DMS 273 (cell line): ENCODE measurements at regions not wholly inside any gene's neighbourhood (a gene's known extent, or its start where the extent isn't known, plus 50 kb on each side); places are given as distances from the start of the nearest gene placed in this dataset.

Experiments used
- DNase-seq: peaks from one replicate; lab custom pipeline; 2025; ENCODE audit not compliant: unreplicated experiment; lab: John Stamatoyannopoulos, UW

DNA sequence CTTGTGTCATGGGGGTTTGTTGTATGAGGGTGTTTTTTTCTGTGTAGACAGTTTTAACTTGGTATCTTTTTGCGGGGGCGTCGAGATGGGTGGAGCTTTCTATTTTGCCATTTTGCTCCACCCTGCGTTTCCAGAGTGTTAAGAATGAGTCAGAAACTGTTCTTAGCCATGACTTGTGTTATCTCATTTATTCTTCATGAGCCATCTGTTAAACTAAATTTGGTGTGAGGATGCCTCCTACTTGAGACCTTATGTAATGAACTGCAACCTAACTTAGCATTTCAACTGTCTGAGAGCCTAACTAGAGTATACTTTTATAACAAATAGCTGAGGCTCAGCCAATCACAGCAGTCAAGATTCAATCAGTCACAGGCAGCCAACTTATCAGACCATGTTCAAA is 1873.5 kb downstream of the NCAM2 start:
- DNase-seq, result peak; percentile 6

DNA sequence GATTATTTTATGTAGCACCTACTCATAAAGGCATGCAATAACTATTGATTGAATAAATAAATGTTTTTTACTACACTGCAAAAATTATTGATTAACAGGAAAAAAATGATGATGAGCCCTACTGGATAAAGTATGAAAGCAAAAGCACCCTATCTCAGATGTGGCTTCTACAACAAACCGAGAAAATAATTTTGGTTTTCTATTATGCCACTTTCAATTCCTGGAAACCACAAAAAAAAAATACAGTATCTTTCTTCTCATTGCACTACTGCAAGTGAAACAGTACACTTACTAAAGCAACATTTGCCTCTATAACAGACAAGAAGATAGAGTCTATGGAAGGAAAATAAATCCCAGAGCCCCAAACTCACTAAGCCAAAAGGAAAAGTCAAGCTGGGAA is 1882.4 kb downstream of the NCAM2 start:
- DNase-seq, result no peak

DNA sequence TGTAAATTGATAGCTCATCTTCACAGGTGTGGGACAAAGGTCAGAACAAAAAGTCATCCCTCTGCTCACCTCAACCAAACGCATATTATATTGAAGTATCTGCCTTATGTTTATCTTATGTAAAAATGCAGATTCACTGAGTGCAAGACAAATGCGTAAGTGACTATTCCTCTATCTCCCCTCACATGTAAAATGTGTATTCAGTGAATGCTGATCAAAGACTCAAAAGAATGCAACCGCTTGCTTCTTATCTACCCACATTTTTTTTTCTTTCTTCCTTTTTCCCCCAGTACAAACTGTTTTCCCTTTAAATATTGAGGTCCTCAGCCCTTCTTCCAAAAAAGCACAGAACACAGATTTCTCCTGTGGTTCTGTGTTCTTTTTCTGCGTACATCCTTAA is 1882.9 kb downstream of the NCAM2 start:
- no peak for DNase-seq

DNA sequence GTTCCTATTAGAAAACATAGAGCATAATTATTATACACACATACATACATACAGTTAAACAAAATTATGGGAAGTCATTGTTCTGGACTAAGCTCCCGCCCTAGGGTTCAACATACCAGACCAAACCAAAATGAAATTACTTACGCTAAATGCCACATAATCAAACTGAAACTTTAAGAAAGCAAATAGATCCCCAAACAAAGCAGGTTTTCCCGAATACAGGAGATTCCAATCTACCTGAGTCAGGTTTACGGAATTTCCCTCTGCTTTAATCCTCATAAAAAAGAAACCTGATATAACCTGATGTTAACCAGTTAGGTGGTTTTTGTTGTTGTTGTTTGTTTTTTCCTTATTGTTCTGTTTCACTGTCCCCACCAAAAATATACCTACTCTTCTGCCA is 1886.9 kb downstream of the NCAM2 start:
- DNase-seq, result no peak

DNA sequence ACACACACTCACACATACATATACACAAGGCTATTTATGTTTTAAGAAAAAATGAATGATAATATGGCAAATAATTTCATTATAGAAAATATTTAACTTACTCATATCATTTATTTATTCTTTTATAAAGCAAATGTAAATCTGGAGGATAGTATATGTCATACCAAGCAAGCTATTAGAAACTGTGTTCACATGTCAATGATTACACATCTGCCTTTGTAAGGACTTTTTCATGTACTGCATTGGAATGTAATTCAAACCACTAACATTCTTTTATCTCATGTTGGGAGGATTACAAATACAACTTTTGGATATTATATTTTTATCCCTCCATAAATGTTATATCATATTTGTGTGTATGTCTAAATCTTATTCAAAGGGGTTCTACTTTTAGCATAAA is 1887.4 kb downstream of the NCAM2 start:
- DNase-seq, result no peak

DNA sequence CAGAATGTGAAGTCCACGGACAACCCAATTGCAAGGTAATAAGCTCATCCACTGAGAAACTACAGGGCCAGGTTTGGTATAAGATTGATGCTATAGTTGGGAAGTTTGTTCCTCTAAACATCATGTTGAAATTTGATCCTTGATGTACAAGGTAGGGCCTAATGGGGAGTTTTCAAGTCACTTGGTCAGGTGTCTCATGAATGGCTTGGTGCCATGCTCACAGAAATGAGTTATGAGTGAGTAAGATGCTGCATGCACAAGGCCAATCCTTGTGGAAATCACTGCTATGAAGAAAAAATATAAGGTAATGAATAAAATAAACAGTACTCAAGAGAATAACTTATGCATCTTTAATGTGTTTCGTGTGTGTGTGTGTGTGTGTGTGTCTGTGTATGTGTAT is 1891.2 kb downstream of the NCAM2 start:
- no peak for DNase-seq

DNA sequence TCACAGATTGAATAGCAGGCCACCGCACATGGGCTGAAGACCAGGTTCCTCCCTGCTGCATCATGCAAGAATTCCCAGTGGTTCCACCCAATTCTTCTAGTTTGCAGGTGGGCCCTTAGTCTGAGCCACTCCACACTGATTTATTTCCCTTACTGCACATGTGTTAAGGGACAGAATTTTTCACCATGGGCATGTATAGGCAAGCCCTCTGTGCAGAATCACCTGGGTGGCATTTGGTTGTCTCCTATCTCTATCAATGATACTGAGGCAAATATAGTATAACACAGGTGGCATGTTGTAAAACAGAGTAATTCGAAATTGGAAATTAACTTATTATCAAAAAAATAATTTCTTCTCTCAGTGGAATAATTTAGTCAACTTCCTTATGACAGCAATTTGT is 1892.4 kb downstream of the NCAM2 start:
- no peak for DNase-seq

DNA sequence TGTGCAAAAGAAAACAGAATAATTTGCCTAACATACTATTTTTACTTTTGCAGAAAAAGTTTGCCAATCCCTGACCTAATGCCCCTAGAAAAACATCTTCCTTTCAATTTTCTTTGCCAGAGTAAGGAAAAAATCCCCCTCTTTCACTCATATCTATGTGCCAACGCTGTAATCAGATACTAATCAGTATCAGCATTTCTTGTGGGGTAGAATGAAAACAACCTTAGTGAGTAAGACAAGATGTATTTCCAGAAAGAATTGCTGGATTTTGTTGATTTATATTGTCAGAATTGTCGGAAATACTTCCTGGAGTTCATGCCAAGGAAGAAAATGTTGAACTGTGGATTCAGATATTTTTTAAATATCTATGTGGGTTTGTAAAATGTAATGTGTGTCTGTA is 1893.8 kb downstream of the NCAM2 start:
- DNase-seq, result no peak

DNA sequence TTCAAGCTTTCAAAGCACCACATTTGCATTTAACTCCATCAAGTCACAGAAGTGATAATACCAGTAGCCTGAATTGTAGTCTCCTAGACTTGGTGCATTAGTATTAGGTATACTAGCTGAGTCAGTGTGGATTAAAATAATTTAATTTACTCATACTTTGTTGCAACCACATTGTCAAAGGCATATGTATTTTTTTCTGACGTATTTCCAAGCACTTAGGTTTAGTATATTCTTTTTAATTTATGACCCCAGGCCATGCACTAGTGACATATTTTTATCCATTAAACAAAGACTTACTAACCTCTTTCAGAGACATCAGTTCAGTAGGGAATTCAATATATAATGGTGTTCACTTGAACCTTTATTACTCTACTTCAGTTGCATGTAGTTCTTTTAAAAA is 1894.5 kb downstream of the NCAM2 start:
- no peak for DNase-seq

DNA sequence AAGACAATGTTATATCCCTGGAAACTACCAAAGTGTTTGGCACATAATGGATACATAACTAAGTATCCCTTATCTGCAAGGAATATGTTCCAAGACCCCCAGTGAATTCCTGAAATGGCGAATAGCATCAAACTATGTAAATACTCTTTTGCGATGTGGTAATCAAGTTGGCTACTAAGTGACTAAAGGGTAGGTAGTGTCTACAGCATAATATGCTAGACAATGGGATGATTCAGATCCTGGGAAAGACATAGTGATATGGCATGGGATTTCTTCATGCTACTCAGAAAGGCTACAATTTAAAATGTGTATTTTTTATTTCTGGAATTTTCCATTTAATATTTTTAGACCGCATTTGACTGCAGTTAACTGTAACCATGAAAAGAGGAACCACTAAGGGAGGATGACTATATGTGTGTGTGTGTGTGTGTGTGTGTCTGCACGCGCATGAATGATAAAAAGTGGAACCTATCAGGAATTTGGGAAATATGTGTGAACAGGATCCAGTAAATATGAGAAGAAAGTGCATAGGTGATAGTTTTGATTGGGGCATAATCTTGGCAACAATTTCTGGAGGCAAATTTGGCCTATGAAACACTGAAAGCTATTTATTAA is 1899.9 kb downstream of the NCAM2 start:
- no peak for DNase-seq

DNA sequence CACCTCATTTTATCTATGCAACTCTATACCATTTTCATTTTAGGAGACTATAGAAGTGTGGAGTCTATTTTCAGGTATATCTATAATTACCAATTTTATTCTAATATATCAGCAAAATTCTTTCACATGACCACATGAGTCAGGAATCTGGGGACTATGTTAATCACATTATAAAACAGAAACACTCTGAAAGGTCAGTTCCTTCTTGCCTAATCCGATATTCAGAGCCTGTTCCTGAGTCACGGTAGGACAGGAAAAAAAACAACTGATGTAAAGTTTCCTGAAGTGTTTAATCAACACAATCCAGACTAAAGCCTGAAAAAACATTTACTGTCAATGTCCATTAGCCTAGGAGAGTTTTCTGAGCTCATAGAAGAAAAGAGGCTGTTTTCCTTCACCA is 1902.3 kb downstream of the NCAM2 start:
- DNase-seq, result no peak

DNA sequence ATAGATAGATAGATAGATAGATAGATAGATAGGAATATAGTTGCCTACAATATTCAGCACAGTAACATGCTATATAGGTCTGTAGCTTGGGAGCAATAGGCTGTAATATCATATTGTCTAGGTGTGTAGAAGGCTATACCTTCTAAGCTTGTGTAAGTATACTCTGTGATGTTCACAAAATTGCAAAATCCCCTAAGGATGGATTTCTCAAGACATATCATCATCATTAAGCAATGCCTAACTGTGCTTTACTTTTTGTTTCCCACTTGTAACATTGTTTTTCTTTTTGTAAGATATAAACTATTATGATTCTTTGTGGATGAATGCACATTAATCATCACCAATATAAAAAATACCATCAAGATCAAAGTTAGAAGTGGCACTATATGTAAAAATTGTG is 1905.6 kb downstream of the NCAM2 start:
- DNase-seq, result no peak

DNA sequence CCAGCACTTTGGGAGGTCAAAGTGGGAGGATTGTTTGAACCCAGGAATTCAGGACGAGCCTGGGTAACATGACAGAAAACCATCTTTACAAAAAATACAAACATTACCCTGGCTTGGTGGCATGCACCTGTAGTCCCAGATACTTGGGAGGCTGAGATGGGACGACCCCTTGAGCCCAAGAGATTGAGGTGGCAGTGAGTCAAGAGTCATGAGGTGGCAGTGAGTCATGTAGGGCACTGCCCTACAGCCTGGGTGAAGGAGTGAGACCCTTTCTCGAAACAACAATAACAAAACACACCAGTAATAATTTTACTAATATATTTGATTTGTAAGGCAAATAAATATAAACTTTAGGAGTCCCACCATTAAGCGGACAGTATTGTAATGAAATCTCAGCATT is 1906.2 kb downstream of the NCAM2 start:
- no peak for DNase-seq

DNA sequence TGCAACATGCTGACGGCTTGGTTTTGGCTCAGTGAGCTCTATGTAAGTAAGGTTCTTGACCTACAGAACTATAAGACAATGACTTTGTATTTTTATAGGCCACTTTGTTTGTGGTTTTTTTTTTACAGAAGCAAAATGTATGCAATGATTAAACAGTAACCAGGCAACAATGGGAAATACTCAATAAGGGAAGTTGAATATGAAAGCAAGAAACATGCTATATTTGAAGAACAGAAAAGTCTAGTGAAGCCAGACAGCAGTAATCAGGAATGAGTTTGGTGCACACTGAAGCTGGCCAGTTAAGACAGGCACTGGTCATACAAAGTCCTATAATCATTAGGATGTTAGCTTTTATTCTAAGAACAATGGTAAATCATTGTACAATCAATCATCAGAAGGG is 1926.8 kb downstream of the NCAM2 start:
- no peak for DNase-seq

DNA sequence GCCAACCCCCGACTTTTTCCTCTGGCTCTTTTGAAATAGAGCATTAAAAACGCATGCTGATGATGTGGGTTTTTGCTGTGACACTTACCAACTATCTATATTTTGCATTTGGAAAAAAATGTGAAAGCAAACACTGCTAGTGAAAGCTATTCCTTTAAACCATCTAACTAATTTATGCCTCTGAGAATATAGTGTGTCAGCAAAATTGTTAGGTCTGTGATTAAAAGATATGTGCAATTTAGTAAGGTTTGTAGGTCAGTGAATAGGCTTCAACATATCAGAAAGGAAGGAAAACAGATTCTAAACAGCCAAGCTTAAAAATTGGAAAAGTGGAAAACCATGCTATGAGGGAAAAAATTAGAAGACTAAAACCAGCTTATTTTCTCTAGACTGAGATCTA is 1929.3 kb downstream of the NCAM2 start:
- DNase-seq, result no peak

DNA sequence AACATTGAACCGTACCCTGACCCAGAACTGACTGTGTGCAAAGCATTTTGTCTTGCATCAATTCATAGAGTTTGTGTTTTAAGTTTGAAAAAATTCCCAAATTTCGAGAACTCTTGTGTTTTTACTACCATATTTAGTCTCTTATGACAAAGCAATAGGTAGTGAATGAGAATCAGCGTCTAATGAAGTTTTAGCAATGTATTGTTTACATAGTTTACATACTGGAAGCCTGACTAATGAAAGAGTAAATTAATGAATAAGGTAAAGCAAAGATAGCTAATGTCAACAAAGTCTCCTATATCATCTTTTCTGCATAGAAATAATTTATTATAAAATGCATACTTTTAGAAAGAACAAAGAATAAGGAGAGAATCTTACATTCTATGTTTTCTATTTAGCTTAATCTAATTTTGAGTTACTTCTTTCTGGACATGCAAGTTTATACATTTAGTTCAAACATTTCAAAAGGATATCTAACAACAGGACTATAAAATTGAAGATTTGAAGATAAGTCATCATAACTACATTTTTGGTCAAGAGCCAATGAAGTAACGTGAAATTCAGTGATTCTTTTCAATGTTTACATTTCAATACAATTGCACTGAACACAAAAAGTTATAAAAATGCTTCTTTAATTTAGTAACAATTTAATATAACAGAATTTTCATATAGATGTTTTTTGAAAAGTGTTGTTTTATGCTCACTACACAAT is 1943.7 kb downstream of the NCAM2 start:
- no peak for DNase-seq

DNA sequence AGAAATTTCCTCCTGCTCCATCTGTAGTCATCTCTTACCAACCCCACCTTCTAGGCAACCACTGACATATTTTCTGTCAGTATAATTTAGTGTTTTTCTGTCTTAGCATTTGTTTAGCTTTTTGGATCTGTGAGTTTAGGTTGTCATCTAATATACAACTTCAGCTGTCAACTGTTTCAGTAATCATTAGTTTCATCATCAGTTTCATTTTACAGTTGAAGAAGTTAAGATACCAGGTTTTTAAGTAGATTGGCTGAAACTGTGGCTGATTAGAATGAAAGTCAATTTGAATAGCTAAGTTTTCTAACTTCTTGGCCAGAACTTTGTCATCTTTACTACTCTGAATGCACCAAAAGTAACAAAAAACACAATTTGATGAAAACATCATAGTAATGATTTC is 1957.3 kb downstream of the NCAM2 start:
- DNase-seq, result no peak

DNA sequence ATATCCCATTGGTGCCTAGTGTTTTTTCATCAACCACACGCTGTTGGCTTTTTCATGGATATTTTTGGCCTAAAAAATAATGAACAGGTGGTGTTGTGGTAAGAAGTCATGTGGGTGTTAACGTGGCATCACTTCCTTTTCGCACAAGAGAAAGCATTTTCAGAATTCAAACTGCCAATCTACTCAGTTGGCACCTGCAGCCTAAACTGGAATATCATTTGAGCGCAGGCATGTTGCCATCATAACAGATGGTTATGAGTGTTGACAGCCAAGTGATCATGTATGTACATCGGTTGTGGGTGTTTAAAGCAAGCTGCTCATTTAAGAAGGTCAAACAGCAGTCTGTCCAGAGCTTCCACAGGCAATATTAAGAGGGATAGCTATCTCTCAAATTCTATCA is 1963.0 kb downstream of the NCAM2 start:
- peak; percentile 92 for DNase-seq

DNA sequence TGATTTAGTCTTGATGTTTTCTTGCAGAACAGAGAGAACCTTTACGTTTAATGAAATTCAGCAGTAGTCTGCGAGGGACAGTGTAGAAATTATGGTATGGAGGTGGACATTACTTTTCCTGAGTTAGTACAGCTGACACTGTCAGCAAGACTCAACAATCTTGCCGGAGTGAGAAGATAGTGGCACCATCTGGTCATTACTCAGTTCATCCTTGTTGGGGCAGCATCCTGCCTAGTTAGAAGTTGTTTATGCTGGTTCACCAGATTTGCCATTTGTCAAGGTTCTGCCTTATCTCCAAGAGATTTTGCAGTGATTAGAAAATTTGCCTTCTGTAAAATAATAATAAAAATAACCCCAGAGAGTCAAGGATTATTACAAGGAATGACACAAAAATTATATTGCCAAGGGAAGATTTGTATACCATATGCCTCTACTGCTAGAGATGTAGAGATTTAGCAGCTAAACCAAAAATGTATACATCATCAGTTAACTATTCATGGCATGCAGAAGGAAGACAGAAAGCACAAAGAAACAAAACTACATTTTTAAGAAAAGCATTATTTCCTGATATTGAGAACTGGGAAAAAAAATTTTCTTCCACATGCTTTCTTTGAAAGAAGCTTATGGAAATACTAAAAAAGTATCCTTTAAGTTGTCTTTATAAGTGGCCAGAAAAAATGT is 1967.4 kb downstream of the NCAM2 start:
- DNase-seq, result peak; percentile 35

DNA sequence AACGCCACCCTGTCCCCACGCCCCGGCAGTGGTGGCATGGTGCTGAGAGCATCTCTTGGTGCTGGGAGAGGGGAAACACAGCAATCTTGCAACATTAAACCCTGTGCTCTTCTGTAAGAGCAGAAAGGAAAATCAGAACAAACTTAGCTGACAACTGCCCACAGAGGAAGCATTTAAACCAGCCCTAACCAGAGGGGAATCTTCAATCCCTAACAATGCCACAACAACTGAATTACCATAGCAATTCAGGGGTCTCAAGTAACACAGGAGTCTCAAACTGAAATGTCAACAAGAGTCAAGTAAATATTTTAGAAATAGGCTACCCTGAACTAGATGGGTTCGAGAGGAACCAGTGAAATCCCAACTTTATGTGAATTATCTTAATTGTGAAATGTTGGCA is 1983.6 kb downstream of the NCAM2 start:
- DNase-seq, result no peak

DNA sequence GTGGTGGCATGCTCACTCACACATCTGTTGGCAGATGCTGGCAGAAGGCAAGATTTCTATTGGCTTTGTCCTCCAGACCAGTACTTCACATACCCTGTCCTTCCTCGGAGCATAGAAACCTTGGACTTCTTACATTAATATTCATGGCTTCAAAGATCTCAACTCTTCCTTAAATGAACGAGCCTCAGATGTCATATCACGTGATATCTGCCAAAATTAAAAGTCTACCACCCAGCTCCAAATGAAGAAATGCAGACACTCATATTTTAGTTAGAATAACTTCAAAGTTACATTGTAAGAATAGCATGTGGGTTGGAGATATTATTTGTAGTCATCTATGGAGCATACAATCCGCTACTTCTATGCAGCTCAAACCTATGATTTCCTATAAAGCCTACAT is 1994.9 kb downstream of the NCAM2 start:
- no peak for DNase-seq

DNA sequence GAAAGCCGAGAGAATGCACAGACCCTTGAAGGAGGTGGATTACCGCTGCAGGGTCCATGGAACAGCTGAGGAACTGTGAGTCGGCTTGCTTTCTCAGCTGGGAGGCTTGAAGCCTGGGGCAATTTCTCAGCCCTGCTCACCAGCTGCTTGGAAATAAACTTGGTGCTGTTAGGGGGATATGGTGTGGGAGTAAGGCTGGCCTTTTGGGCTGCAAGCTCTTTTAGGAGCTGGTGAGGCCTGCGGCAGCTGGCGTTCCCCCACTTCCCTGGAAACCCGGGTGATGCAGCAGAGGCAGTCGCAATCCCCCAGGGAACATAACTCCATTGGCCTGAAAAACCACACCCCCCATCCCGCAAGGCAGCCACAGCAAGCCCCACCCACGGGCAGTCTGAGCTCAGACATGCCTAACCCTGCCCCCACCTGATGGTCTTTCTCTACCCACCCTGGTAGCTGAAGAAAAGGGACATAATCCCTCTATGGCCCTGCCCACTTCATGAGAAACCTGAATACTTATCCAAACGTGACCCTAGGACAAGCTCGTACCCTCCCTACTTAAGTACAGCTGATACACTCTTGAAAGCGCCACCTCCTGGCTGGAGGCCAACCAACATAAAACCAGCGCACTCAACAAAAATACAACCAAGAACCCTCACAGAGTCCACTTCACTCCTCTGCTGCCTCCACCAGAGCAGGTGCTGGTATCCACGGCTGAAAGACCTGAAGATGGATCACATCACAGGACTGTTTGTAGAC is 1995.8 kb downstream of the NCAM2 start:
- no peak for DNase-seq
